Frontal cortex (tissue), 3 donors: ENCODE measurements at regions not wholly inside any gene's neighbourhood (a gene's known extent, or its start where the extent isn't known, plus 50 kb on each side); places are given as distances from the start of the nearest gene placed in this dataset.

Experiments
- DNase-seq, 2 donors: peaks; one replicate each; pipeline ENCODE4 v3.0.0; 2012; ENCODE audit warnings: low spot score in 2 of 2
- FAIRE-seq: peaks from 2 replicates; lab custom pipeline; 2012; peaks lifted over from hg19 to GRCh38; lab: Jason Lieb, UNC
- donor health status: control.
- donor health status: control.
- donor health status: control.

DNA sequence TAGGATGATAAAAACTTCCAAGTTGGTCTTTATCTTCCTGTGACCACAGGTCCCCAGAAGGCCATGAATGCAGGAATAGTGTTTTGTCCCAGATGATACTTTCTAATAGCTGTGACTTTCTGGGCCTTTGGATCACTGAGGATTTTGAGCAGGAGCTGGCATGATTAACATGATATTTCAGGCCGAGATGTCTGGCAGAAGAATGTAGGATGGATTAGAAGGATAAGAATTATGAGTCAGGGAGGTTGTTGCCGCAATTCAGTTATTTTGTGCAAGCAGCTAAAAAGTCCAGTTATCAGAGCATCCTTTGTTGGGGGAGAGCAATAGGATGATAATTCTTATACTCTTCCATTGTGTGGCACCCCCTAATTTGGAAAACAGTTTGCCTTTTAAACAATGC is 189.7 kb downstream of the PSAT1 start:
- DNase-seq (no peak), FAIRE-seq (no peak)

DNA sequence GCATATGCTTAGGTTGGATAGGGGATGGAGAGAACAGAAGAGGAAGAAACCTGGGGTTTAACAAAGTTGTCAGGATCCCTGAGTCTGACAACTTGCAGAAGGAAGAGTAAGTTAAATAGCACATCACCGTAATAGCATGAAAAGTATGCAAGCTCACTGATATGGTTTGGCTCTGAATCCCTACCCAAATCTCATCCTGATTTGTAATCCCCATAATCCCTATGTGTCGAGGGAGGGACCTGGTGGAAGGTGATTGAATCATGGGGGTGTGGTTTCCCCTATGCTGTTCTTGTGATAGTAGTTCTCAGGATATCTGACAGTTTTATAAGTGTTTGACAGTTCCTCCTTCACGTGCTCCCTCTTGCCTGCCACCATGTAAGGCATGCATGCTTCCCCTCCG is 193.3 kb downstream of the PSAT1 start:
- DNase-seq: no peak
- FAIRE-seq: no peak

DNA sequence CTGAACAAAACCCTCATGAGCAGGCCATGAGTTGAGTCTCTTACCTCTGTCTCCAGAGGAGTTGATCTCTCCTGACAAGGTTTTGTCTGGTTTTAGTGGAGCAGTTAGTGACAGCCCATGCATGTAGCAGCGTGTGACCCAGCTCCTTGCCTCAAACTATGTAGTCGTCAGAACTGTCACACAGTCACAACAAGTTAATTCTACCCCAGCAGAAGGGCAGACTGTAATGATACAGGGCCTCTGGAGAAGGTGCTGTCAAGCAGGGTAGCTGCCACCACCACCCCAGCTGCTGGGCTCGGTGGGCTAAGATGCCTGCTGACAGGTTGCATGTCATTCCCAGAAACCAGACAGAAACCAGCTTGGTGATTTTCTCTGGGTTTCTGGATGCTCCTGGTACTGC is 194.5 kb downstream of the PSAT1 start:
- no peak for FAIRE-seq
- no peak for DNase-seq

DNA sequence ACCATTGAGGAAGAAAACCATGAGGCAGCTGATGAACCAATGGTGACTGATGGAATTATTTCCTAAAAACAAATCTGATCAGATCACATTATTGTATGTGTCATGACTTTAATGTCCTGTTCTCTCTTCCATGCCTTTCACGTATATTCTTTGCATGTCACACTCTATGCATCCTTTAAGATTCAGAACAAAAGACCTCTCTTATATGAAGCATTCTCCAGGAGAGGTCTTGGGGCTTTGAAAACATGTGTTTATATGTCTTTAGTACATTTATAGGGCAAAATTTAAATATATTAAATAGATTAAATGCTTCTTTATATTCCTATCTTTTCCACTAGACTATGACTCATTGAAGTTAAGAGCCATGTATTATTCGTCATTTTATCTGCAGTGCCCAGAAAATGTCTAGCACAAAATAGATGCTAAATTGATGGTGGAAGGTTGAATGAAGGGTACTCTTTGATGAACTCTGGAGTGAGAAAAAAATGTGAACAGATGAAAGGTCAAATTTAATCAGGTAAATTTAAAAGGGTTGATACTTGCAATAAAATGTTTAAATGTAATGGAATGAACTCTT is 196.3 kb downstream of the PSAT1 start:
- FAIRE-seq (no peak), DNase-seq (no peak)

GRCh38 chr9:78502566-78502965 is 205.6 kb downstream of the PSAT1 start:
- FAIRE-seq (no peak), DNase-seq (no peak)

- FAIRE-seq (no peak), DNase-seq (no peak)
Observed at GRCh38 chr9:78505546-78505945, 208.6 kb downstream of the PSAT1 start.

- FAIRE-seq (no peak), DNase-seq (no peak)
Observed at GRCh38 chr9:78507037-78507436, 210.1 kb downstream of the PSAT1 start.

DNA sequence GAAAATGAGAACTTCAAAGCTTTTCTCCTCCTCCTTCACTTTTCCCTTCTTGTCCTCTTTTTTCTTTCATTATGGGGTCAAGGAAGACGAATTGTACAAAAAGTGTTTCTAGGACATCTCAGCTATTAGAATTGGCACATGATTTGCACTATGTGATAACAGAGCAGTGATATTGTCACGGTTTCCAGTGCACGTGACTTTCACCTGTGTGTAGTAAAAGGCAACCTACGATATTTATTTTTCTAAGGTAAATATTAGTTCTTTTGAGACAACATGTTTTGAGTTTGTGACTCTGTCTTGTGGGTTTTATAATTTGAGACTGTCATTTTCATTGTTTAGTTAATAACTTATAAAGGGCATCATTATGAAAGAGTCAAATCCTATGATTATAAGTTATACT is 213.1 kb downstream of the PSAT1 start:
- FAIRE-seq (no peak), DNase-seq (no peak)

GRCh38 chr9:78515108-78515507 is 218.2 kb downstream of the PSAT1 start:
- FAIRE-seq (no peak), DNase-seq (no peak)

DNA sequence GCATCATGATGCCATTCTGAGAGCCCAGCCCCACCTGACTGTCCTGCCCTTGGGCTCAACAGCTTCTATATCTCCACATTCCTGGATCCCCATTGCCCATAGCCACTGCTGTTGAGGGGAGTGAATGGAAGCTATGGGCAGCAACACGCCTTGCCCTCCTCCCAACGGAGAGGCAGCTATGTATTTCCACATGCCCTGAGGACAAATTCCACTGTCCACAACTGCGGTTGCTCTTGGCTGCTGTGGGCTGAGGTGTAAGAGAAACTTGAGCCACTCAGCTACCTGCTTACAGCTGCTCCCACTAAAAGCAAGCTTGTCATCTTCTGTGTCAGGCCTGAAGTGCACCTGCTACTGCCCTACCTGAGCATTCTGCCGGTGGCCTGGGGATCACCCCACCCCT is 222.9 kb downstream of the PSAT1 start:
- FAIRE-seq: no peak
- no peak for DNase-seq

- DNase-seq (no peak), FAIRE-seq (no peak)
Observed at GRCh38 chr9:78521680-78522079, 224.8 kb downstream of the PSAT1 start.

GRCh38 chr9:78525986-78526560 is 229.1 kb downstream of the PSAT1 start:
- DNase-seq (no peak), FAIRE-seq (no peak)

GRCh38 chr9:78533500-78533899 is 236.6 kb downstream of the PSAT1 start:
- DNase-seq (no peak), FAIRE-seq (no peak)

DNA sequence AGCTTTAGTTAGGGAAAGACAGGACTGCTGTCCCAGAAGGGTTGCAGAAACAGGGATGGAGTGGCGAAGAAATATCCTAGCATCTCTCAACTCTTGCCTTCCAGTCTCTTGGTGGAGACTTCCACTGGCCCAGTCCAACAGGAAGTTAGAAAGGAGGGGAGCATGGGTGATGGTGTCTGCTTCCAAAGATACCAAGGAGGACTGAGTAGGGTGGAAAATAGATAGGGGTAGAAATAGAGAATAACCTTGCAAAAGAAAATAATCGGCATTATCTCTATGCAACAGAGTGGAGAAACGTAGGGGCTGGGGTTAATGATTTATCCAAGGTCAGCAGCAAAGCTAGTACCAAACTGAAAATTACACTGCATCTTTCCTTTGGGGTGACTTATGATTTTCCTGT is 242.3 kb downstream of the PSAT1 start:
- DNase-seq (no peak), FAIRE-seq (no peak)

DNA sequence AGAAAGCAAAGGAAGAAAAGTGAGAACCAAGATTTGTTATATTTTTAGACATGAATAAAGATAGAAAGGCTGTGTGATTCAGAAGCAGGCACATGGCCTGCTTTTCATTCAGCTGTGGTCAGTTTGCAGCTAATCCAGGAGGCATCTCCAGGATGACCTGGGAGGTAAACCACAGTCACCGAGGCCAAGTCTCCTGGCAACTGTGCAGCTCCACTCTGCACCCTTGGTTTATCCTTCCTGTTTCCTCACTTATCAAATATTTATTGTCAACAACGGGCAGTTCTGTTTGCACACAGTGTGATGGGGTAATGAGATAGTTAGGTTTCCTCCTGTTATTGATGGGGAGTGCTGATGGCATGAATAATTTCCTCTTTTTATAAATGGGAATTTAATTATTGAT is 243.0 kb downstream of the PSAT1 start:
- DNase-seq (no peak), FAIRE-seq (no peak)

DNA sequence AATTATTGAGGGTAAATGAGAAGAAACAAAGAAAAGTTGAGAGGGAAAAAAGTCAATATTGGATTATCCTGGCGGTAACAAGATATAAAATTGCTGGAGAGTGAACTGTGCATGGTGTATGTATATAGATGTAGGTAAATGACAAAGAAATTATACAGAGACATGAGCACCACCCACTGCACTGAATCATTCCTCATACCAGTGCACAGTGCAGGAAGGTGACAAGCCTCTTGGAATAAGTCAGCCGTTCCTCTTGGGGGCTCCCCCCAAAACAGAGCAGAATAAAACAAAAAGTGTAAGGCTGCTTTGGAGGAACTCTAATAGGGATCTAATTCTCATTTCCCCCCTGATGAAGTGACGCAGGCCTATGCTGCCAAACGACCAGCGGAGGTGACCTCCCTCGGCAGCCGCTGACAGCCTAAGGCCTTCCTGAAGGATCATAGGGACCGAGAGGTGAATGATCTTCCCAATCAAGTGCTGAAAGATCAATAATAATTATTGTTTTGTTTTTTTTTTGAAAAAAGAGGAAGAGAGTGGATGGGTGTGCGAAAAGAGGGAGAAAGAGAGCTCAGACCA is 245.0 kb downstream of the PSAT1 start:
- DNase-seq (no peak), FAIRE-seq (no peak)

- DNase-seq: no peak
- FAIRE-seq: no peak
Observed at GRCh38 chr9:78542491-78543181, 245.7 kb downstream of the PSAT1 start.

- FAIRE-seq: no peak
- no peak for DNase-seq
Observed at GRCh38 chr9:78543353-78543752, 246.4 kb downstream of the PSAT1 start.

- FAIRE-seq (no peak), DNase-seq (no peak)
Observed at GRCh38 chr9:78544230-78544629, 247.3 kb downstream of the PSAT1 start.

GRCh38 chr9:78547831-78548230 is 250.9 kb downstream of the PSAT1 start:
- no peak for DNase-seq
- FAIRE-seq: no peak

DNA sequence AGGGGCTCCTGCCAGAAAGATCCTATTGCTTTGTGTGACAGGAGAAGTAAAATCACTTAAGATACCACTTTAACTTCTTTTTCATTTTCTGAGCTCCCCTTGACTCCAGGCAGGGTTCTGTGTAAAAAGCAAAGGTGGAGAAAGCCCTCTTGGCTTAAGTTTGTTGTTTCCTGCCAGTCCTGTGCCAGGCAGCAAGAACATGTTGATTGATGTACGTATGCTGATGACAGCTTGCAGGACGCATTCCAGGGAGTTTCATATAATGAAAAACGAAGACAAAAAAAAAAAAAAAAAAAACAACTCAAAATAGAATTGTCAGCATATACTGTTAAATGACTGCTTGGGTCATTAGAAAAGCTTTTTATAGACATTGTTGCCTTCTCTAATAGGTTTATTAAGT is 251.7 kb downstream of the PSAT1 start:
- DNase-seq (no peak), FAIRE-seq (no peak)
